WERI-Rb-1 (cell line): ENCODE measurements at regions not wholly inside any gene's neighbourhood (a gene's known extent, or its start where the extent isn't known, plus 50 kb on each side); places are given as distances from the start of the nearest gene placed in this dataset.

Experiments
- DNase-seq: peaks from one replicate; pipeline ENCODE4 v3.0.0-alpha.2; 2020
- H3K27ac ChIP-seq: fragments of 250-450 bp; sonication (Bioruptor Pico); 2 replicates; pipeline ENCODE4 v1.5.1; 2020; ENCODE audit warnings: mild to moderate bottlenecking, moderate library complexity
- H3K27me3 ChIP-seq: fragments of 250-450 bp; sonication (Bioruptor Pico); 2 replicates; pipeline ENCODE4 v1.5.1; 2021; ENCODE audit warnings: mild to moderate bottlenecking, low read depth, moderate library complexity; ENCODE audit not compliant: insufficient read depth, severe bottlenecking
- H3K36me3 ChIP-seq: fragments of 250-450 bp; sonication (Bioruptor Pico); 2 replicates; pipeline ENCODE4 v1.5.1; 2020; ENCODE audit warnings: mild to moderate bottlenecking, moderate library complexity
- H3K4me3 ChIP-seq: 2 replicates; pipeline ENCODE4 v1.5.1; 2011; ENCODE audit warnings: low read depth, mild to moderate bottlenecking, control low read depth, low read length
- H3K9me3 ChIP-seq: fragments of 250-450 bp; sonication (Bioruptor Pico); 2 replicates; pipeline ENCODE4 v1.5.1; 2021; ENCODE audit warnings: mild to moderate bottlenecking, moderate library complexity; ENCODE audit not compliant: severe bottlenecking
- TF ChIP-seq, protein P1 (sequence below): IDR thresholded peaks from 2 replicates; pipeline ENCODE4 v1.5.1; 2011; ENCODE audit warnings: low read depth, mild to moderate bottlenecking, control low read depth, inconsistent platforms, low read length

DNA sequence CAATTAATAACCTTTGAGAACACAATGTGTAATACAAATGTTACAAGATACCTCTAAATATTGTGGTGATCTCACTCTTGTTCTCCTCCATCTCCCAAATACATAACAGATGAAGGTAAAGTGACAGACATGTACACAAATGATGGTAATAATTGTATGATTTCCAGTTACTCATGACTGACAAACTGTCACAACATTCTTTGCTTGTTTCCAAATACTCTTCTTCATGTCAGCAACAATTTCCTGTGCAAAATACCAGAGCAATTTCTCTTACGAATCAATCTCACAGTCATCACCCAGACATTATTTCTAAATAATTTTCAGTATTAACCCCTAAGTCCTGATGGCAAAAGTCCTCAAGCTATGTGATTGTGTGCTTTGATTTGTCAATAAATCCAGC lies 92.9 kb downstream of the RPS12 start:
- Histone ChIP-seq H3K36me3 (no peaks in the 10 kb centered on the region), H3K27me3 (peaks cover 35% of the 10 kb centered on the region), H3K9me3 (no peaks in the 10 kb centered on the region), H3K27ac (no peak overlapping the region), H3K4me3 (no peak overlapping the region)
- DNase-seq: no peak
- TF ChIP-seq, protein P1, sequence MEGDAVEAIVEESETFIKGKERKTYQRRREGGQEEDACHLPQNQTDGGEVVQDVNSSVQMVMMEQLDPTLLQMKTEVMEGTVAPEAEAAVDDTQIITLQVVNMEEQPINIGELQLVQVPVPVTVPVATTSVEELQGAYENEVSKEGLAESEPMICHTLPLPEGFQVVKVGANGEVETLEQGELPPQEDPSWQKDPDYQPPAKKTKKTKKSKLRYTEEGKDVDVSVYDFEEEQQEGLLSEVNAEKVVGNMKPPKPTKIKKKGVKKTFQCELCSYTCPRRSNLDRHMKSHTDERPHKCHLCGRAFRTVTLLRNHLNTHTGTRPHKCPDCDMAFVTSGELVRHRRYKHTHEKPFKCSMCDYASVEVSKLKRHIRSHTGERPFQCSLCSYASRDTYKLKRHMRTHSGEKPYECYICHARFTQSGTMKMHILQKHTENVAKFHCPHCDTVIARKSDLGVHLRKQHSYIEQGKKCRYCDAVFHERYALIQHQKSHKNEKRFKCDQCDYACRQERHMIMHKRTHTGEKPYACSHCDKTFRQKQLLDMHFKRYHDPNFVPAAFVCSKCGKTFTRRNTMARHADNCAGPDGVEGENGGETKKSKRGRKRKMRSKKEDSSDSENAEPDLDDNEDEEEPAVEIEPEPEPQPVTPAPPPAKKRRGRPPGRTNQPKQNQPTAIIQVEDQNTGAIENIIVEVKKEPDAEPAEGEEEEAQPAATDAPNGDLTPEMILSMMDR: no peak

DNA sequence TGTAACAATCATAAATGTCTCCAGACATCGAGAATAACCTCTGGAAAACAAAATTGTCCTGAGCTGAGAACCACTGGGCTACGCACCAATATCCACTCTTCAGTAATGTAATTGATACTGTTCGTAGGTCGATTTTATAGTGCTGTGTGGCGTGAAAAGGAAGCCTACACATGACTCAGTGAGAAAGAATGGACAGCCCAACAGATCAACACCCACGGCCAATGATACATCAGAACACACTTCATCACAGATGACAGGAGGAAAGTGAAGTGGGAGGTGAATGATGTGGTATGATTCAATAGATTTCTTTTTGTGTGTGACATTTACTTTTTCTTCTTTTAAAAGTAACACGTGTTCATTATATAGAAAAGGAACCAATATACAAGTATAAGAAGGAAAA lies 93.5 kb downstream of the RPS12 start:
- Histone ChIP-seq H3K27me3 (peaks cover 31% of the 10 kb centered on the region), H3K4me3 (no peak overlapping the region), H3K27ac (no peak overlapping the region), H3K36me3 (no peaks in the 10 kb centered on the region), H3K9me3 (no peaks in the 10 kb centered on the region)
- DNase-seq: no peak
- TF ChIP-seq, protein P1: no peak

GRCh38 chr6:132909742-132910141 lies 95.4 kb downstream of the RPS12 start:
- DNase-seq: no peak
- TF ChIP-seq, protein P1: no peak

DNA sequence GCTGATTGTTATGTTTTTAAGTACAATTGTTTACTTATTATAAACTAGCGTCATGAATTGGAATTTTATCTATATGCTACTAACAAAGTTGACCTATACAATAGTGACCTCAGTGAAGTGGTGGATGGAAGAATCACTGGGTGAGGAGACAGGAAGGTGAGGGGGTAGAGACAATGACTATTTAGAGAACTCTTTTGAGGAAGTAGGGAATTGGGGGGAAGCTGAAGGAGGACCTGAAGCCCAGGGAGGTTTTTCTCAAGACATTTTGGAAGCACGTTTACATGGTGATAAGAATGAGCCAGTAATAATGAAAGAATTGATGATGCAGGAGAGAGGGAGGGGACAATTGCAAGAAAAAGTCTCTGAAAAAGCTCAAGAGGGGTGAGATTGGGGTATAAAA lies 96.4 kb downstream of the RPS12 start:
- Histone ChIP-seq H3K36me3 (no peaks in the 10 kb centered on the region), H3K4me3 (no peak overlapping the region), H3K27me3 (peaks cover 23% of the 10 kb centered on the region), H3K9me3 (no peaks in the 10 kb centered on the region), H3K27ac (no peak overlapping the region)
- no peak for DNase-seq
- TF ChIP-seq, protein P1: no peak

More at GRCh38 chr6:132909742-132910141, 95.4 kb downstream of the RPS12 start:
- peaks cover 31% of the 10 kb centered on the region for H3K27me3 ChIP-seq
- H3K27ac ChIP-seq: no peak overlapping the region
- no peak overlapping the region for H3K4me3 ChIP-seq
- H3K9me3 ChIP-seq: no peaks in the 10 kb centered on the region
- H3K36me3 ChIP-seq: no peaks in the 10 kb centered on the region

DNA sequence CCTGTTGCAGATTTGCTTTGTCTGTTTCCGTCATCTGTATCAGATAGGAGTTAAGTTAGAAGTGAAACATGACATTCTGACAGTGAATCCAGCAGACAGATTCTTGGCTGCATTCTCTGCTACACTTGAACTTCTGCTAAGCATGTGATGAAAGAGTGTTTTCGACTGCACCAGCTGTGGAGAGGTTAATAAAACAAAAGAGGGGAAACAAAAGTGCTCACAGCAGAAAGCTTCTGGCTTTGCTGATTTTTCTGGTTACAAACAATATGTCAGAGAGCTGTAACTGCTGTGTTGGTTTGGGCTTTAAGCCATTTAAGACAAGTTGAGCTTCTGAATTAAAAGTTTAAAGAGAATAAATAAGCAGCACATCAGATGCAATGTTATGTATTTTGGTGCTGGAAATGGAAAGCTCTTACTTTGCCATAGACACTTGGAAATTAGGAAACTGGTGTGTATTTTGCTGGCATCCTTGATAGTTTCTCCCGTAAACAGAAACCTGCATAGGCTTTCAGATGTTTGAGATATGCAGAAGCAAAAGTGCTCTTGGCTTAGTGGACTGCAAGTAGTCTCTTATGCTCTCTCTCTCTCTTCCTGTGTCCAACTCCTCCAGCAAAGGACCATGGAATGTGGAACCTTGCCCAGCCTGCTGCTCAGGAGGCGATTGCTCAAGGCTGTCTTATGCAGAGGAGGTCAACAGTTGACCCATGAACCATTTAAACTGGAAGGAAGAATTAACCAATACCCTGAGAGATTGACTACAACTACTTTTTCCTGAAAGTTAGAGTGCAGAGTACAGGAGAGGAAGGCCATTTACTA lies 104.9 kb downstream of the RPS12 start:
- Histone ChIP-seq H3K36me3 (no peaks in the 10 kb centered on the region), H3K4me3 (no peak overlapping the region), H3K9me3 (no peaks in the 10 kb centered on the region), H3K27ac (no peak overlapping the region), H3K27me3 (peaks cover 14% of the 10 kb centered on the region)
- TF ChIP-seq, protein P1: no peak
- DNase-seq: no peak

- H3K27ac ChIP-seq: no peak overlapping the region
- no peaks in the 10 kb centered on the region for H3K36me3 ChIP-seq
- H3K4me3 ChIP-seq: no peak overlapping the region
- DNase-seq: no peak
- no peaks in the 10 kb centered on the region for H3K9me3 ChIP-seq
- TF ChIP-seq, protein P1: no peak
- H3K27me3 ChIP-seq: peaks cover 27% of the 10 kb centered on the region
Measured at GRCh38 chr6:132927713-132928112, 113.3 kb downstream of the RPS12 start.
